Activated B cell treated with CpG ODN at 0.5 μM for 24 hours (primary cell): ENCODE measurements at regions not wholly inside any gene's neighbourhood (a gene's known extent, or its start where the extent isn't known, plus 50 kb on each side); places are given as distances from the start of the nearest gene placed in this dataset.
"Not testable (repeated sequence)": the region's sequence is repeated elsewhere in the genome, so short reads cannot be mapped to it uniquely, and the experiment has no call there.

Experiments
- ATAC-seq: fragments of 200-7000 bp; cut with Tn5 transposase; one replicate; pipeline ENCODE4 v1.10.0; 2021; ENCODE audit warnings: low read depth, mild to moderate bottlenecking, moderate library complexity
- CTCF ChIA-PET: fragments of 350-600 bp; sonication (Branson Sonifier 250); formaldehyde crosslinking; loops from one replicate; lab custom pipeline; 2021; ENCODE audit warnings: antibody characterized with exemption; lab: Charles Lee
- POLR2A ChIA-PET: fragments of 350-600 bp; sonication (Branson Sonifier 250); formaldehyde crosslinking; loops from one replicate; lab custom pipeline; 2021; ENCODE audit warnings: antibody characterized with exemption; lab: Charles Lee
- DNase-seq: peaks from one replicate; pipeline ENCODE4 v3.0.0; 2022
- H3K27ac Mint-ChIP-seq: one replicate; pipeline ENCODE4 v1.8.0; 2020; ENCODE audit warnings: mixed read lengths
- H3K27me3 Mint-ChIP-seq: one replicate; pipeline ENCODE4 v1.8.0; 2021; ENCODE audit warnings: mixed read lengths
- H3K36me3 Mint-ChIP-seq: one replicate; pipeline ENCODE4 v1.8.0; 2021; ENCODE audit warnings: low read depth, mixed read lengths
- H3K4me1 Mint-ChIP-seq: one replicate; pipeline ENCODE4 v1.8.0; 2021; ENCODE audit warnings: mixed read lengths
- H3K4me3 Mint-ChIP-seq: one replicate; pipeline ENCODE4 v1.8.0; 2020; ENCODE audit warnings: mild to moderate bottlenecking, mixed read lengths
- H3K9me3 Mint-ChIP-seq: one replicate; pipeline ENCODE4 v1.8.0; 2020; ENCODE audit warnings: mixed read lengths
- CTCF ChIP-seq: fragments of 200-600 bp; IDR thresholded peaks from one replicate; pipeline ENCODE4 v1.8.0; 2022; ENCODE audit warnings: antibody characterized with exemption, mild to moderate bottlenecking
- intact Hi-C: fragments of 100-400 bp; cut with micrococcal nuclease; formaldehyde crosslinking; loops from one replicate; pipeline ENCODE4 v1.15.1; 2024

- Mint-ChIP-seq H3K9me3 (no peaks in the 10 kb centered on the region), H3K4me1 (peaks cover 10% of the 10 kb centered on the region), H3K4me3 (no peak overlapping the region), H3K36me3 (no peaks in the 10 kb centered on the region), H3K27ac (no peak overlapping the region), H3K27me3 (peaks cover 1% of the 10 kb centered on the region)
- CTCF ChIA-PET, result no interaction called here
- intact Hi-C loops, result no loop called here
- ATAC-seq, result no peak
- DNase-seq, result no peak
- TF ChIP-seq CTCF, result no peak
- POLR2A ChIA-PET, result no interaction called here
Measured at GRCh38 chr15:77892335-77892734, 185.2 kb downstream of the TBC1D2B start.

DNA sequence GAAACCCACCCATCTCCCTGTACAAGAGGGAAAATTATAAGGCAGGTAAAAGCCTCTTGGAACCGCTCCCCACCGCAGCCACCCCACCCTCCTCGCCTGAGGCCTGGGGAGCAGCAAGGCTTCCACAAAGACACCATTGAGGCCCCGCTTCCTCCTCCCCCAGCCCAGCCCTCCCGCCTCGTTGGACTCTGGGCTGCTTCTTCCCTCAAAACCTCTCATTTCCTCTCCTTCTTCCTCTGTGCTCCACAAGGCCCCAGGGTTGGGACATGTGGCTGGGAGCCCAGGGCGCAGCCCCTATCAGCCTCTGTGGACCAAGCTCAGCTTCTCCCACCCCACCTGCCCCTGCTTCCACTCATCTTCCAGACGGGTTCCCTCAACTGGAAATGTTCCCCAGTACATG is 185.6 kb downstream of the TBC1D2B start:
- H3K4me1 Mint-ChIP-seq, CTCF ChIA-PET: not testable (repeated sequence)

GRCh38 chr15:77890911-77891801 is 186.4 kb downstream of the TBC1D2B start:
- DNase-seq, POLR2A ChIA-PET, H3K36me3 Mint-ChIP-seq, intact Hi-C loops, H3K27ac Mint-ChIP-seq, H3K4me1 Mint-ChIP-seq, H3K9me3 Mint-ChIP-seq, H3K27me3 Mint-ChIP-seq, CTCF ChIA-PET: not testable (repeated sequence)
- peak overlapping the region; percentile 11 for H3K4me3 Mint-ChIP-seq
- peak; percentile 92 for ATAC-seq

More for the DNA sequence above, 185.6 kb downstream of the TBC1D2B start:
- DNase-seq, H3K36me3 Mint-ChIP-seq, POLR2A ChIA-PET, ATAC-seq, H3K9me3 Mint-ChIP-seq, H3K27ac Mint-ChIP-seq, H3K4me3 Mint-ChIP-seq, intact Hi-C loops, H3K27me3 Mint-ChIP-seq: not testable (repeated sequence)

GRCh38 chr15:77889828-77890725 is 187.4 kb downstream of the TBC1D2B start:
- H3K27ac Mint-ChIP-seq, CTCF ChIA-PET, H3K4me3 Mint-ChIP-seq, H3K27me3 Mint-ChIP-seq, DNase-seq, intact Hi-C loops, H3K4me1 Mint-ChIP-seq, POLR2A ChIA-PET, H3K36me3 Mint-ChIP-seq, ATAC-seq, H3K9me3 Mint-ChIP-seq: not testable (repeated sequence)

- Mint-ChIP-seq H3K9me3 (no peaks in the 10 kb centered on the region), H3K4me3 (no peak overlapping the region), H3K27ac (no peak overlapping the region), H3K27me3 (peaks cover 1% of the 10 kb centered on the region), H3K4me1 (peaks cover 10% of the 10 kb centered on the region), H3K36me3 (no peaks in the 10 kb centered on the region)
- DNase-seq, result no peak
- TF ChIP-seq CTCF, result no peak
- ChIA-PET POLR2A (no interaction called here), CTCF (no interaction called here)
- intact Hi-C loops, result no loop called here
- no peak for ATAC-seq
Measured at GRCh38 chr15:77889009-77889806, 188.3 kb downstream of the TBC1D2B start.

- CTCF ChIA-PET, H3K4me1 Mint-ChIP-seq, H3K27ac Mint-ChIP-seq, H3K27me3 Mint-ChIP-seq, DNase-seq, intact Hi-C loops, H3K9me3 Mint-ChIP-seq, H3K36me3 Mint-ChIP-seq, POLR2A ChIA-PET, H3K4me3 Mint-ChIP-seq: not testable (repeated sequence)
- peak; percentile 36 for ATAC-seq
Measured at GRCh38 chr15:77887563-77888429, 189.7 kb downstream of the TBC1D2B start.
